NCI-H748 treated with DMSO at 0.1 percent for 48 hours (cell line): ENCODE measurements at regions not wholly inside any gene's neighbourhood (a gene's known extent, or its start where the extent isn't known, plus 50 kb on each side); places are given as distances from the start of the nearest gene placed in this dataset.
"Not testable (repeated sequence)": the region's sequence is repeated elsewhere in the genome, so short reads cannot be mapped to it uniquely, and the experiment has no call there.

ENCODE experiments used
- DNase-seq: peaks from one replicate; lab custom pipeline; 2025; lab: John Stamatoyannopoulos, UW

DNA sequence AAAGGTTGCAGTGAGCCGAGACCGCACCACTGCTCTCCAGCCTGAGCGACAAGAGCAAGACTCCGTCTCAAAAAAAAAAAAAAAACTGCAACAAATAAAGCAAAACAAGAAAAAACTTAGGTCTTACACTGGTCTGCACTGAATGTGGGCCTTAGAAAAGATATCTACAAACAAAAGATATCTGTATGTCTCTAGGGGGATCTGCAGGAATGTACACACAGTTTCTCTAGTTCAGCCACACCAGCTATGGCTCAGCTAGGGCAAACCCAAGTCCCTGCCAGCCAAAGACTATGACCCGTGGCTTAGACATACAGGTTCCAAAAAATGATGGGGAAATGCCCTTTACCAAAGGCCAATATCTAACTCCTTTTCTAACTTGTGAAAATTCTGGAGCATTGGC lies 202.4 kb upstream of the KAZN start:
- DNase-seq, result no peak

DNA sequence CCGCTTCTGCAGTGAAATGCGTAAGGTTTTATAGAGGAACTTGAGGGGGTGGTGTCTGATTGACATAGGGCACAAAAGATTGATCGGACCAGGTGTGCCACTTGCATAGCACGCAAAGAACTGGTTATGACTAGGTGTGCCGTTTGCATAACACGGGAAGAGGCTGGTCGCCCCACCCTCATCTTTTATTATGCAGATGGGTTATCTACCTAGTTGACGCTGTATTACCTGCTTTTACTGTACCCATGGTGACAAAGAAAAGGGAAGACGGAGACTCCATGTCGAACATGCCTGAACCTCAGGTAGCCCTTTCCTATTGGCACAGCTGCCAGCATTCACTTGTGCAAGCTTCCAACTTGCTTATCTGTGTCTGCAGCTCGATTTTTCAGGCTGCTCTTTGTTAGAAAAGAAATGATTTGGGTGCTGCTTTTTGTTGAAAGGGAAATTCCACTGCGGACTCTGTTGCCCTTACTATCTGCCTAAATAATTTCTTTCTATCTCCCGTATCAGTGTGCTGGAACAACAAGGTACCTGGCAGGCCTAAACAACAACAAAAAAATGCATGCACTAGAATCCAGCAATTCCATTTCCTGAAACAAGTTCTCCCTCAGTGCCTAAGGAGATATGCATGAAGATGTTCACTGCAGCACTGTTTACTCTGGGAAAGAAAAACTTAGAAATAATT lies 194.4 kb upstream of the KAZN start:
- DNase-seq, result peak; percentile 84

DNA sequence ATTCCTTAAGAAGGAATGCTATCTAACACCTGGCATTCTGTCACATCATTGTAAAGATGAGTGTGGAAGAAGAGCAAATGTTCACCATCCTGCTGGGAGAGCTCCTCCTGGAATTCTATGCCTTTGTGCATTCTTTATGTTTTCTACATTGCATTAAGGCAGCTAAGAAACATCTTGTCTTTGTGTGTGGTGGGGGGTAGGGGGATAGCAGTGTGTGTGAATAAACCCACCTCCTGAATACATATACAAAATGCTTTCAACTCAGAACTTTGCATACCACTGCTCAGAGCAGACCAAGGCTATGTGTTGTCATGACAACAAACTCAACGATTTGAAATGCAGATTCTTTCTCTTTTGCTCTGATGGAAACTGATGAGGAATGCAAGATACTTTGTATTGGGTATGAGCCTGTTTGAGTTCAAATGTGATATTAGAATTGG lies 193.6 kb upstream of the KAZN start:
- DNase-seq, result no peak

DNA sequence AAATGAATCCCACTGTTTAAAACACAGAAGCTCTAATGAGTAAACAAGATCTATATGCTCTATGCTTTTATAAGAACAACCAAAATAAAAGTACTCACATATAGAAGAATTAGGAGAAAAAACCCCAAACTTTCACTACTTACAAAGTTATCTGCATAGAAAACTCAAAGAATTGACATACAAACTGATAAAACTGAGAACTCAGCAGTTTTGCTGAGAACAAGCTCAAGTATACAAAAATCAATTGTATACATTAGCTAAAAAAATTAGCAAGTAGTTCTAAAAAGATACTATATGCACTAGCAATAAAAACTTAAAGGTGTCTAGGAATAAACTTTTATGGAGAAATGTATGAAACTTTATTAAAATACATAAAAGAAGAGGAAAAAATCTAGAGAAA lies 186.2 kb upstream of the KAZN start:
- DNase-seq, result no peak

DNA sequence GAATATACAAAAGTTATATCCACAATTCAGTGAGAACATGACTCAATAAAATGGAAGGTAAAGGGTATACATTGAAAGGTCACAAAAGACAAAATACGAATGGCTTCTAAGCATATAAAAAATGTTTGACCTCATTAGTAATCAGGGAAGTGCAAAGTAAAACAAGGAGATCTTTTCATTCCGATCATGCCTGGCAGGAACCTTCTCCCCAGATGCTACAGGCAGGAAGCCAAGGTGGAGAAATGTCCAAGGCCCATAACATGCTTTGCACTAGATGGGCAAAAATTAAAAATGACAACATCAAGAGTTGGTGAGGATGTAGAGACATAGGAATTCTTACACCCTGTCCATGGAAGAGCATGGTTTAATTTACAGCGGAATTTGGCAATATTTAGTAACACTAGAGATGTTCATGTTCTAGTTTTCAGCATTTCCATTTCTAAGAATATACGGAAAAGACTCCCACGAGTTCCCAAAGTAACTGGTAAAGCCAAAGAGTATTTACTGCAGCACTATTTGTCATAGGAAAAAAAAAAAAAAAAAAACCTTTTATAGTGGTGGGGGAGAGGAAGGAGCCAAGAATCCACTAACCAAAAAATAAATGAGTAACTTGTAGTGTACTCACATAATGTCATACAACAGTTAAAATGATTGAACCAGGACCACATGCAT lies 184.5 kb upstream of the KAZN start:
- no peak for DNase-seq

DNA sequence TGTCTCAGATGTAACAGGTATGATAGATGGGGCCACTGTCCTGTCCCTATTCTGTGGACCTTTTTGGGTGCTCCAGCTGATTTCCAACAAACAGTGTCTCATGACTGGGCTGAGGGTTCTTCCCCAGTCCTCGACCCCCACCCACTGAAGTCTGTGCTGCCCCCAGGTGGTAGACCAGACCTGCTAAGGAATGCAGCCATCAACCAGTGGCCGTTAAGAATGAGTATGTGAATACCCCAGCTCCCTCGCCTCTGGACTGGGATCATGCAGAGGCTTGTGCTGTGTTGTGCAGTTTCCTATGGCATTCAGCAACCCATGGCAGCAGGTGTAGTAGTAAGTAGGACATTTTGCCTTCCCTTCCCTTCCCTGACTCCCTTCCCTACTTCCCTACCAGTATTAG lies 183.1 kb upstream of the KAZN start:
- DNase-seq, result no peak

DNA sequence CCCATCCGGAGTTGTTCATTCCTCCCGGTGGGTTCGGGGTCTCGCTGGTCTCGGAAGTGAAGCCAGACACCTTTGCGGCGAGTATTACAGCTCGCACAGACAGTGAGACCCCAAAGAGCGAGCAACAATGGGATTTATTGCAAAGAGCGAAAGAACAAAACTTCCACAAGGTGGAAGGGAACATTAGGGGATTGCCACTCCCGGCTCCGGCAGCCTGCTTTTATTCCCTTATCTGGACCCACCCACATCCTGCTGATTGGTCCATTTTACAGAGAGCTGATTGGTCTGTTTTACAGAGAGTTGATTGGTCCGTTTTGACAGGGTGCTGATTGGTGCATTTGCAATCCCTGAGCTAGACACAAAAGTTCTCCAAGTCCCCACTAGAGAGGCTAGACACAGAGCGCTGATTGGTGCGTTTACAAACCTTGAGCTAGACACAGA lies 178.7 kb upstream of the KAZN start:
- DNase-seq, result not testable (repeated sequence)

DNA sequence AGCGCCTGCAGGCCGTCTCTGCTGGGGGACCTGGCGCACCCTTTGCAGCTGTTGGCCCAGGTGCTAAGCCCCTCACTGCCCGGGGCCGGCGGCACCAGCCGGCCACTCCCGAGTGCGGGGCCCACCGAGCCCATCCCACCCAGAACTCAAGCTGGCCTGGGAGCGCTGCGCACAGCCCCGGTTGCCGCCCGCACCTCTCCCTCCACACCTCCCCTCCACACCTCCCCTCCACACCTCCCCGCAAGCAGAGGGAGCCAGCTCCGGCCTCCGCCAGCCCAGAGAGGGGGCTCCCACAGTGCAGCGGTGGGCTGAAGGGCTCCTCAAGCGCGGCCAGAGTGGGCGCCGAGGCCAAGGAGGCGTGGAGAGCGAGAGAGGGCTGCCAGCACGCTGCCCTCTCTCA lies 177.8 kb upstream of the KAZN start:
- DNase-seq, result no peak

DNA sequence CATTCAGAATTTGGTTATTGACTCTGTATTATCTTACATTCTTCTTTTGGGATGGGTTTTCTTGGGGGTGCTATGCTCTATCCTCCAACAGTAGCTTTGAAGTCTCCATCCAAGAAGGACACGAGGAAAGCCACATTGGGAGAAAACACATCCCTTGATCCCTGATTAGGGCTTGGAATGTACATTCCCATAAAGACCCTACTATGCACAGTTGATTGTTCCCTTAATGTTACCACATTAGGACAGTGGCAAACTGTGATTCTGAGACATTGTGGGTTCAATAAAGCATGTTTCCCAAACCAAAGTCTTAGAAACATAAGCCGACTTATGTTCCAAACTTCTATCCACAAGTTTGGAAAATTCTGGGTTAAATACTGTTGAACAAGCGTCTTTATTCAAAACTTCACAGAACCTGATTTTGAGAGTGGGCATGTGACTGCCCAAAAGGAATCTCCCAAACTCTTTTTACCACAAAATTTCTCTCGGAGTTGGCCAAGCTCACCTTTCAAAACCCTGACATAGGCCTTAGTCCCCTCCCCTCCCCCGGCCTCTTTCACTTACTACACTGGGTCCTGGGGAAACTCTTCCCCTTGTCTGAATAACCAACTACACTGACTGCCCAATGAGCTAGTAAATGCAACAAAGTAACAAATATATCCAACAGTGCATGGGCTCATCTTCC lies 177.0 kb upstream of the KAZN start:
- no peak for DNase-seq

DNA sequence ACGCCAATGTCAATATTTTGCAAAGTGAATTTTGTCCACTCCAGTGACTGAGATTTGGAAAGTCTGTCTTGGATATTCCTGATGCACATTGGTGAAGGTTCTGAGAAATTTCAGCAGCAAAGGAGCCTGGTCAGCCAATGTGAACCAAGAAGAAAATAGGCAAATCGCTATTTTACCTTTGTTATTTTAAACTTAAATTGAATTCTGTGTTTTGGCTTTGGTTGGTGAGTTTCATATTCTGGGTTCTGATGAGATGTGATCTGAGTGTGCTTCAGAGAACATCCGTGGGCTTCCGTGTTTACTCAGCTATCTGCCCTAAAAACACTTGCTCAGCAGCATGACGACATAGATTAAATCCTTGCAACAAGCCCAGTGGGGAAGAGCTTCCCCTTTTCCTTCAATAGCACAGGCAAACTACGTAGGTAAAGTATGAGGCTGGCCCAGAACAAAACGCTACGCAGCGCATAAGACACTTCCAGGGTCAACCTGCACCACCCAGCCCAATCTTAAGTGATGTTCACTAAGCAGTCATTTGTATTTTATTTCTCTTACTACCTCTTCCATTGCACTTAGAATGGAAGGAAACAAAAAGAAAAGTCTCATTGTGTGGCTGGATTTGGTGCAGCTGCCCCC lies 176.4 kb upstream of the KAZN start:
- DNase-seq, result no peak

DNA sequence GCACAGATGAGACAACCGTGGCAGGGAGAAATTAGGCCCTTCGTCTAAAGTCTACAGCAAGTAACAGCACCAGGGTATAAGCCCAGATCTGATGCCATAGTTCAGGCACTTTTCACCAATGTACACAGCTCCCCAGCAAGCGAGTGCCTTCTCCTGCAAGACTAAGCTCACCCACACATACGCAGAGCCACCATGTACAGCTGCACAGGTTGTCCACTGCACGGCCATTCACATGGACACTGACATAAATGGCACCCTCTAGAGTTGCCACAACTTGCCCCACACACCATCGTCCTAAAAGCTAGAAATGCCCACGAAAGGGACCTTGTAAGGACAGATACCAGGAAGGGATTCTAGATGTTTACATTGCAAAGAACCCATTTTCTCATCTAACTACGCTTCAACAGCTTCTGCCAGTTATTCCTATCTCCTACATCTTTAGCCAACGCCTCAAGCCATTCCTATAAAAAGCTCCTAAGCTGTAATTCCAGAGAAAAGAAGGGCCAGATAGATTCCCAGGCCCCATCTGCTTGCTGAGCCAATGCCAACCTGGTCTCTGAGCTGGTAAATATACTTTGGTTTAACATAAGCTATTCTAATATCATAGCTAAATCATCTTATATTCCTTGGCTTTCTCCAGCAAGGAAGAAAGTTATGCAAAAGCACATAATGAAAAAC lies 174.0 kb upstream of the KAZN start:
- no peak for DNase-seq

DNA sequence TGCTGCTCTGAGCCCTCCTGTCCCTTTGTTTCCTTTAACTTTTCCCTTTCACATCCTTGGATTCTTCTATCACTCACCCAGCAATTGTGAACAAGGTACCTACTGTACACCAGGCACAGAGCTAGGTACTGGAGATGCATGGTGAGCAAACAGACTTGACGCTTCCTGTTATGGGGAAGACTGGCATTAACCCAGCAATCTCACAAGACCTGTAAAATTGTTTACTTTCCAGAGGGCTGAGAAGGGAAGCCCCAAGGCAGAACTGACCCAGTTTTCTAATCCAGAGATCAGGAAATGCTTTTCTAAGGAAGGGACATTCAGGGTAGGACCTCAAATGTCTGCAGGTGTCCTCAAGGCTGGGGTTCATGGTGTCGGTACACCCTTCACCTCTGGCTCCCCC lies 171.6 kb upstream of the KAZN start:
- DNase-seq, result no peak

DNA sequence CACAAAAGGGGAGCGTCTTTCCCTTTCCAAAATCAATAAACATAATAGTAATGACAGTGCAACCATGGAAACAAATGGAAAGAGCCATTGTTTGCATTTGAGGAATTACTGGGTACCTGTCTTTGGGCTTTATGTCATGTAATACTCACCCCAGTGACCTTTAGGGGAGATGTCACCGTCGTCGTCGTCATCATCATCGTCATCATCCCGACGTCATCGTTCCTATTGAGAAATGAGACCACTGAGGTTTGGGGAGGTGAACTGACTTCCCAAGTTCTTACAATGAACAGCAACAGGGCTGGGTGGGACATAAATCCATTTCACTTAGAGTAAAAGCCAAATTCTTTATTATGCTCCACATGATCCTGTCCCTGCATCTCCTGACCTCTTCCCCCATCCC lies 168.9 kb upstream of the KAZN start:
- no peak for DNase-seq

DNA sequence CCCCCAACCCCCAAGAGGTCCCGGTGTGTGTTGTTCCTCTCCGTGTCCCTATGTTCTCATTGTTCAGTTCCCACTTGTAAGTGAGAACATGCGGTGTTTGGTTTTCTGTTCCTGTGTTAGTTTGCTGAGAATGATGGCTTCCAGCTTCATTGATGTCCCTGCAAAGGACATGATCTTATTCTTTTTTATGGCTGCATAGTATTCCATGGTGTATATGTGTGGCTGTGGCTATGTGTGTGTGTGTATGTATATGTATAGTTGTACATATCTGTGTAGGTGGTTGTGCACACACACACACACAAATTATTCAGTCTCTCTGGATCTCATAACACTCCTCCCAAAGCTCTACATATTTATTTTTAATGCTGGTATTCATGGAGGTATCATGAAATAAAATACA lies 165.8 kb upstream of the KAZN start:
- DNase-seq, result not testable (repeated sequence)

DNA sequence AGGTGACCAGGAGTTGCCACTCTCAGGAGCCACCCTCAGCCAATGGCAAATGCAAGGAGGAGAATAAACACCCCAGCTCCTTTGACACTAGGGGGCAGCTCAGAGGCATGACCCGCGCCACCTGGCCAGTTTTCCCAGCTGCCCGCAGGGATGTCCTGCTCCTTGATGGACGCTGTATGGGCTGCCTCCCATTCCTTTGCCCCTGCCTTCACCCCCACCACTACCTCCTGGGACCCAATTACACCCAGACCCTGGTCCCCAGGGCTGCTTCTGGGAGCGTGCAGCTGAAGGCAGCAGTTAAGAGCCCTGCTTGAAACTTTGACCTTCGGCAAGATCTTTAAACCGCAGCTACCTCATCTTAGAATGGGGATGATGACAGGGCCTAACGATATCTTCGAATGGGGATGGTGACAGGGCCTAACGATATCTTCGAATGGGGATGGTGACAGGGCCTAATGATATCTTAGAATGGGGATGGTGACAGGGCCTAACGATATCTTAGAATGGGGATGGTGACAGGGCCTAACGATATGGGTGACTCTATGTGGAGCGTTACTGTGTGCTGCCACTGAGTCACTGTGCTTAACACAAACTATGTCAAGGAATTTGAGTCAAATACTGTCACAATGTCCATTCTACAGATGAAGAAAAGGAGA lies 163.0 kb upstream of the KAZN start:
- no peak for DNase-seq

DNA sequence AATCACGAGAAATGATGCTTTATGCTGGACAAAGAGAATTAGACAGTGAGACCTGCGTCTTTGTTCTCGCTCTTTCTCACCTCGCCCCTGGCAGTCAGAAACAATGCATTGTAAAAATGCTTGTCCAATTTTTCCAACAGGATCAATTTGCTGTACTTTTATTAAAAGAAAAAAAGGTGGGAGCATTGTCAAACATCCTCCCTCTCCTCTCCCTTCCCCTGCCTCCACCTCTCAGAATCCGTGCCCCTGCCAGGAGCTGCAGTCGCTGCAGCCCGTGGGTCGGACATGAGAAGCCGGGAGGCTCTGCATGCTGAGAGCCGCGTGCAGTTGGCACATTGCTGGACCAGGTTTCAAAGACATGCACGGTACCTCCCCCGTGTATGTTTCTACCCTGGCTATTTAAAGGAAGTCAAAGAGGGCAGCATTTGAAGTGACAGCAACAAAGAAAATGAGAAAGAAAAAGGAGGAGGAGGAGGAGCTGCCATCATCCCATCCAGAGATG lies 161.0 kb upstream of the KAZN start:
- DNase-seq, result no peak

DNA sequence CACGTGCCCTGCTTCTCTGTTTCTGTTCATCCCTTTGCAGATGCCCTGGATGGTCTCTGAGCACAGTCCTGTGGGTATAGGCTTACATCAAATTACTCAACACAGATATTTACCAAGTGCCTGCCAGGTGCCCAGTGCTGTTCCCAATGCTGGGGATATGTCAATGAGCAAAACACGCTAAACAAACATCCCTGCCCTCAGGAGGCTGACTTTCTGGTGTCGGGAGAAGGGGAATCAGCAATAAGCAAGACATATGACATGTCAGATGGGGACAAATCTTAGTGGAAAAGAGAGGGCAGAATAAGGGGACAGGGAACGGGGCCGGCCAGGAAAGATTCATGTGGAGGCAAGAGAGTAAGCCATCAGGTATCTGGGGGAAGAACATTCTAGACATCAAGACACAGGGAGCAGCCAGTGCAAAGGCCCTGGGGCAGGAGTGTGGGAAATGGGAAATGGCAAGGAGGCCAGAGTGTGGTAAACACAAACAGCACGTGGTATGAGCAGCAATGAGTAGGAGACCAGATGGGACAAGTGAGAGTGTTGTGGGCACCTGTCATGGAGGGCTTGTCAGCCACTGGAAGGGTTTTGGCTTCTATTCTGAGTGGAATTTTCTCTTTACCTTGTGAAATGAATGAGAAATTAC lies 160.2 kb upstream of the KAZN start:
- DNase-seq, result no peak

DNA sequence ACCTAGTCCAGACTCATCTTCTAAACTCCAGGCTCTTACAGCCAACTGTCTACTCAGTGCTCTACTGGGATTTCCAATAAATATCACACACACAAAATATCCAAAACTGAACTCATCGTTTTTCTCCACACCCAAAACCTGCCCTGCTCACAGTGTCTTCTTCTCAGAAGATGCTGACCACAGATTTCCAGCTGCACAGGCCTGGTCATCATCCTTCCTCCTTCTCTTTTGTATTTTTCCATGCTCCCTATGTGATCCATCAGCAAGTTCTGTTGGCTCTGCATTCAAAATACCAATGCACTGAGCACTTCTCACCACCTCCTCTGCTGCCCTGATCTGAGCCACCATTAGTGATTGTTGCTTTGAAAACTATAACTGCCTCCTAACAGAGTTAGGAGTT lies 159.5 kb upstream of the KAZN start:
- DNase-seq, result no peak

DNA sequence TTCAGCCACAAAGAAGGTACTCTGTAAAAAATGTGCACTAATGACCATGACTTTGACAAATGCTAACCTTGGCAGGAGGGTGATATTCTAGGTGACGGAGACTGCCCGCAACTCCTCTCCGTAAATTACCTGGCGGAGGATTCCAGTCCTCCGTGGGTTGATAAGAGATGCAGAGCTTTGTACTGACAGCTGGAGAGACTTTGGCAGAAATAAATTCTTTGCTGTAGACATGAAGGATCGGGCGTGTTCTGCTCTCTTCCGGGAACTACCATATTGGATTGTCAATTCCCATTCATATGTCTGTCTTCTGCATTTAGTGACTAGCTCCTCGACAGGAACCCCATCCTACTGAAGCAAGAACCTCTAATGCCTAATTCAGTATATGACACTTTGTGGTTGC lies 158.3 kb upstream of the KAZN start:
- no peak for DNase-seq

DNA sequence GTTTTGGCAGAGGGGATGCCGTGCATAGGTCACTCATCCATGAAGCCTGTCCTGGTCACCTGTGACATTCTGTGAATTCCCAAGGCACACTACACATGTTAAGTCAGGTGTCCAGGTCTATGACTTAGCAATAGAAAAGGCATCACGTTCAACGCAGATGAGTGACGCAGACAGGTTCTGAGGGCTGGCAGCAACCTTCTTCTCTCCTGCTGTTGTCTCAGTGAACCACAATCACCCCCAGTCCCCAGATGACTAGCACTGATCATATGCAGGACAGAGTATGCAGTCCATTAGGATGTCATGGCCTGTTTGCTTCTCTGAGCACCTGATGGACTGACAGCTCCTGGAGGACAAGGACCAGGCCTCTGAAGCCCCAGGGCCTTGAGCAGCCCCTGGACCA lies 157.8 kb upstream of the KAZN start:
- DNase-seq, result no peak

DNA sequence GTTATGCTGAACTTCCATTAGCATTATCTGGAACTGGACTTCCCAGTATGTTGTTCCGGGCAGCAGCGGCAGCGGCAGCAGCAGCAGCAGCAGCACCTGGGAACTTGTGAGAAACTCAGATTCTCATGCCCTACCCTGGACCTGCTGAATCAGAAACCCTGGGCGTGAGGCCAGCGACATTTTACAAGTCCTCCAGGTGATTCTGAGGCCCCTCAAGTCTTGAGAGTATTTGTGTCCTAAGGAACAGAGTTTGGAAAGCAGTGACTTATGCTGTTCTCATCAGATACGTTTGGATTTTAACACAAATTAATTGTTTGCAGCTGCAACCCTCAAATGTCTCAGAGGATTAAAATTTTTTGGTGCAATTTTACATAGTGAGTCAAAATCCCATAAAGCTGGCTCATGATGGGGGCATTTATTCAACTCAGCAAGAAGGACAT lies 157.2 kb upstream of the KAZN start:
- no peak for DNase-seq
